Liver (tissue), 3 donors: ENCODE measurements at regions not wholly inside any gene's neighbourhood (a gene's known extent, or its start where the extent isn't known, plus 50 kb on each side); places are given as distances from the start of the nearest gene placed in this dataset.

Experiments used
- GABPA ChIP-seq, 2 donors: IDR thresholded peaks in 1 of 2; conservative IDR thresholded peaks in 1 of 2; 2 replicates each; pipeline ENCODE4 v1.6.1; 2016; ENCODE audit warnings: antibody characterized with exemption in 2 of 2, mild to moderate bottlenecking in 1 of 2, moderate library complexity in 1 of 2
- JUND ChIP-seq, 2 donors: IDR thresholded peaks; 2 replicates each; pipeline ENCODE4 v1.6.1; 2016; ENCODE audit warnings: antibody characterized with exemption in 2 of 2
- RAD21 ChIP-seq, 2 donors: IDR thresholded peaks; 2 replicates each; pipeline ENCODE4 v1.6.1; 2016; ENCODE audit warnings: antibody characterized with exemption in 2 of 2, mild to moderate bottlenecking in 2 of 2
- SP1 ChIP-seq: IDR thresholded peaks from 2 replicates; pipeline ENCODE4 v1.6.1; 2018; ENCODE audit warnings: antibody characterized with exemption, mild to moderate bottlenecking
- TF ChIP-seq, protein P1 (sequence below): IDR thresholded peaks from 2 replicates; pipeline ENCODE4 v1.6.1; 2016; ENCODE audit warnings: antibody characterized with exemption, mild to moderate bottlenecking
- TF ChIP-seq, protein P2 (sequence below): fragments of 150-350 bp; IDR thresholded peaks from 2 replicates; pipeline ENCODE4 v1.5.1; 2017; ENCODE audit warnings: improper control_type of control experiment, low read depth, low read length; ENCODE audit not compliant: missing input control
- TF ChIP-seq, protein P3 (sequence below): IDR thresholded peaks from 2 replicates; pipeline ENCODE4 v1.6.1; 2016; ENCODE audit warnings: antibody characterized with exemption
- TF ChIP-seq, protein P4 (sequence below): IDR thresholded peaks from 2 replicates; pipeline ENCODE4 v1.6.1; 2016; ENCODE audit warnings: antibody characterized with exemption
- TF ChIP-seq, protein P5 (sequence below): IDR thresholded peaks from 2 replicates; pipeline ENCODE4 v1.6.1; 2016; ENCODE audit warnings: antibody characterized with exemption
- donor health status: healthy.
- donor health status: healthy.

DNA sequence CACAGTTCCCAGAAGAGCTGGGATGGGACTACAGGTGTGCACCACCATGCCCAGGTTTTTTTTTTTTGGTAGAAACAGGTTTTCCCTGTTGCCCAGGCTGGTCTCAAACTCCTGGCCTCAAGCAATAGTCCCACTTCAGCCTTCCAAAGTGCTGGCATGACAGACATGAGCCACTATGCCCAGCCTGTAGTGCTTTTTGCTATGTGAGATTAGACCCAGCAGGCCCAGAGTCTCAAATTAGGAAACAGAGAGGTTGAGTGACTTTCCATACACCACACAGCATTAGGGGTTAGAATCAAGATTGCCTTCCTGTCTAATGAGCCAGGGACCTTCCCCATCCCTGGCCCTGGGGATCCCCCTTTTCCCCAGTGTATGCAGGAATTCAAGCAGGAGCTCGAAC is 90.8 kb upstream of the KCTD7 start:
- TF ChIP-seq, protein P1, sequence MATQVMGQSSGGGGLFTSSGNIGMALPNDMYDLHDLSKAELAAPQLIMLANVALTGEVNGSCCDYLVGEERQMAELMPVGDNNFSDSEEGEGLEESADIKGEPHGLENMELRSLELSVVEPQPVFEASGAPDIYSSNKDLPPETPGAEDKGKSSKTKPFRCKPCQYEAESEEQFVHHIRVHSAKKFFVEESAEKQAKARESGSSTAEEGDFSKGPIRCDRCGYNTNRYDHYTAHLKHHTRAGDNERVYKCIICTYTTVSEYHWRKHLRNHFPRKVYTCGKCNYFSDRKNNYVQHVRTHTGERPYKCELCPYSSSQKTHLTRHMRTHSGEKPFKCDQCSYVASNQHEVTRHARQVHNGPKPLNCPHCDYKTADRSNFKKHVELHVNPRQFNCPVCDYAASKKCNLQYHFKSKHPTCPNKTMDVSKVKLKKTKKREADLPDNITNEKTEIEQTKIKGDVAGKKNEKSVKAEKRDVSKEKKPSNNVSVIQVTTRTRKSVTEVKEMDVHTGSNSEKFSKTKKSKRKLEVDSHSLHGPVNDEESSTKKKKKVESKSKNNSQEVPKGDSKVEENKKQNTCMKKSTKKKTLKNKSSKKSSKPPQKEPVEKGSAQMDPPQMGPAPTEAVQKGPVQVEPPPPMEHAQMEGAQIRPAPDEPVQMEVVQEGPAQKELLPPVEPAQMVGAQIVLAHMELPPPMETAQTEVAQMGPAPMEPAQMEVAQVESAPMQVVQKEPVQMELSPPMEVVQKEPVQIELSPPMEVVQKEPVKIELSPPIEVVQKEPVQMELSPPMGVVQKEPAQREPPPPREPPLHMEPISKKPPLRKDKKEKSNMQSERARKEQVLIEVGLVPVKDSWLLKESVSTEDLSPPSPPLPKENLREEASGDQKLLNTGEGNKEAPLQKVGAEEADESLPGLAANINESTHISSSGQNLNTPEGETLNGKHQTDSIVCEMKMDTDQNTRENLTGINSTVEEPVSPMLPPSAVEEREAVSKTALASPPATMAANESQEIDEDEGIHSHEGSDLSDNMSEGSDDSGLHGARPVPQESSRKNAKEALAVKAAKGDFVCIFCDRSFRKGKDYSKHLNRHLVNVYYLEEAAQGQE, result no peak
- TF ChIP-seq JUND (IDR thresholded peaks at IDR 0.05), result no peak
- TF ChIP-seq, protein P2, sequence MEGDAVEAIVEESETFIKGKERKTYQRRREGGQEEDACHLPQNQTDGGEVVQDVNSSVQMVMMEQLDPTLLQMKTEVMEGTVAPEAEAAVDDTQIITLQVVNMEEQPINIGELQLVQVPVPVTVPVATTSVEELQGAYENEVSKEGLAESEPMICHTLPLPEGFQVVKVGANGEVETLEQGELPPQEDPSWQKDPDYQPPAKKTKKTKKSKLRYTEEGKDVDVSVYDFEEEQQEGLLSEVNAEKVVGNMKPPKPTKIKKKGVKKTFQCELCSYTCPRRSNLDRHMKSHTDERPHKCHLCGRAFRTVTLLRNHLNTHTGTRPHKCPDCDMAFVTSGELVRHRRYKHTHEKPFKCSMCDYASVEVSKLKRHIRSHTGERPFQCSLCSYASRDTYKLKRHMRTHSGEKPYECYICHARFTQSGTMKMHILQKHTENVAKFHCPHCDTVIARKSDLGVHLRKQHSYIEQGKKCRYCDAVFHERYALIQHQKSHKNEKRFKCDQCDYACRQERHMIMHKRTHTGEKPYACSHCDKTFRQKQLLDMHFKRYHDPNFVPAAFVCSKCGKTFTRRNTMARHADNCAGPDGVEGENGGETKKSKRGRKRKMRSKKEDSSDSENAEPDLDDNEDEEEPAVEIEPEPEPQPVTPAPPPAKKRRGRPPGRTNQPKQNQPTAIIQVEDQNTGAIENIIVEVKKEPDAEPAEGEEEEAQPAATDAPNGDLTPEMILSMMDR, result no peak
- TF ChIP-seq SP1, result no peak
- TF ChIP-seq, protein P3, sequence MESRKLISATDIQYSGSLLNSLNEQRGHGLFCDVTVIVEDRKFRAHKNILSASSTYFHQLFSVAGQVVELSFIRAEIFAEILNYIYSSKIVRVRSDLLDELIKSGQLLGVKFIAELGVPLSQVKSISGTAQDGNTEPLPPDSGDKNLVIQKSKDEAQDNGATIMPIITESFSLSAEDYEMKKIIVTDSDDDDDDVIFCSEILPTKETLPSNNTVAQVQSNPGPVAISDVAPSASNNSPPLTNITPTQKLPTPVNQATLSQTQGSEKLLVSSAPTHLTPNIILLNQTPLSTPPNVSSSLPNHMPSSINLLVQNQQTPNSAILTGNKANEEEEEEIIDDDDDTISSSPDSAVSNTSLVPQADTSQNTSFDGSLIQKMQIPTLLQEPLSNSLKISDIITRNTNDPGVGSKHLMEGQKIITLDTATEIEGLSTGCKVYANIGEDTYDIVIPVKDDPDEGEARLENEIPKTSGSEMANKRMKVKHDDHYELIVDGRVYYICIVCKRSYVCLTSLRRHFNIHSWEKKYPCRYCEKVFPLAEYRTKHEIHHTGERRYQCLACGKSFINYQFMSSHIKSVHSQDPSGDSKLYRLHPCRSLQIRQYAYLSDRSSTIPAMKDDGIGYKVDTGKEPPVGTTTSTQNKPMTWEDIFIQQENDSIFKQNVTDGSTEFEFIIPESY, result no peak
- TF ChIP-seq RAD21 (IDR thresholded peaks at IDR 0.05), result no peak
- no peak for TF ChIP-seq GABPA (IDR thresholded peaks at IDR 0.05 in 1 of 2, conservative IDR thresholded peaks at IDR 0.05 in 1 of 2)
- TF ChIP-seq, protein P4, sequence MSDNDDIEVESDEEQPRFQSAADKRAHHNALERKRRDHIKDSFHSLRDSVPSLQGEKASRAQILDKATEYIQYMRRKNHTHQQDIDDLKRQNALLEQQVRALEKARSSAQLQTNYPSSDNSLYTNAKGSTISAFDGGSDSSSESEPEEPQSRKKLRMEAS, result no peak
- TF ChIP-seq, protein P5, sequence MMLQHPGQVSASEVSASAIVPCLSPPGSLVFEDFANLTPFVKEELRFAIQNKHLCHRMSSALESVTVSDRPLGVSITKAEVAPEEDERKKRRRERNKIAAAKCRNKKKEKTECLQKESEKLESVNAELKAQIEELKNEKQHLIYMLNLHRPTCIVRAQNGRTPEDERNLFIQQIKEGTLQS, result no peak
